OCI-LY1 (cell line): ENCODE measurements at regions not wholly inside any gene's neighbourhood (a gene's known extent, or its start where the extent isn't known, plus 50 kb on each side); places are given as distances from the start of the nearest gene placed in this dataset.

ENCODE experiments used
- CTCF ChIP-seq: fragments of 200-600 bp; sonication (generic), shearing (Covaris generic); IDR thresholded peaks from 2 replicates; pipeline ENCODE4 v1.5.1; 2017; ENCODE audit warnings: mild to moderate bottlenecking, antibody characterized with exemption, low read length, moderate library complexity, mixed read lengths
- EZH2 ChIP-seq: fragments of 200-600 bp; sonication (generic), shearing (Covaris generic); IDR thresholded peaks from 2 replicates; pipeline ENCODE4 v1.8.0; 2017; ENCODE audit warnings: borderline replicate concordance, mixed run types, mild to moderate bottlenecking, antibody characterized with exemption, low read length, moderate library complexity, mixed read lengths

GRCh38 chr10:29783201-29783947 lies 148.6 kb upstream of the SVIL start:
- TF ChIP-seq CTCF, result no peak
- no peak for TF ChIP-seq EZH2
